ENCODE measurements at regions not wholly inside any gene's neighbourhood (a gene's known extent, or its start where the extent isn't known, plus 50 kb on each side); places are given as distances from the start of the nearest gene placed in this dataset.

GRCh38 chr3:56911363-56911762, 109.6 kb upstream of the ARHGEF3 start:
- TF ChIP-seq, protein P1, sequence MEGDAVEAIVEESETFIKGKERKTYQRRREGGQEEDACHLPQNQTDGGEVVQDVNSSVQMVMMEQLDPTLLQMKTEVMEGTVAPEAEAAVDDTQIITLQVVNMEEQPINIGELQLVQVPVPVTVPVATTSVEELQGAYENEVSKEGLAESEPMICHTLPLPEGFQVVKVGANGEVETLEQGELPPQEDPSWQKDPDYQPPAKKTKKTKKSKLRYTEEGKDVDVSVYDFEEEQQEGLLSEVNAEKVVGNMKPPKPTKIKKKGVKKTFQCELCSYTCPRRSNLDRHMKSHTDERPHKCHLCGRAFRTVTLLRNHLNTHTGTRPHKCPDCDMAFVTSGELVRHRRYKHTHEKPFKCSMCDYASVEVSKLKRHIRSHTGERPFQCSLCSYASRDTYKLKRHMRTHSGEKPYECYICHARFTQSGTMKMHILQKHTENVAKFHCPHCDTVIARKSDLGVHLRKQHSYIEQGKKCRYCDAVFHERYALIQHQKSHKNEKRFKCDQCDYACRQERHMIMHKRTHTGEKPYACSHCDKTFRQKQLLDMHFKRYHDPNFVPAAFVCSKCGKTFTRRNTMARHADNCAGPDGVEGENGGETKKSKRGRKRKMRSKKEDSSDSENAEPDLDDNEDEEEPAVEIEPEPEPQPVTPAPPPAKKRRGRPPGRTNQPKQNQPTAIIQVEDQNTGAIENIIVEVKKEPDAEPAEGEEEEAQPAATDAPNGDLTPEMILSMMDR (IDR thresholded peaks at IDR 0.05; ENCODE audit: low read length), result no peak
- TF ChIP-seq EZH2phosphoT487 (IDR thresholded peaks at IDR 0.05; ENCODE audit: low read length) (no peak), EZH2 (optimal IDR thresholded peaks at IDR 0.05; ENCODE audit: low read depth, low read length) (no peak)

Measured in MM.1S (cell line).